ENCODE measurements at regions not wholly inside any gene's neighbourhood (a gene's known extent, or its start where the extent isn't known, plus 50 kb on each side); places are given as distances from the start of the nearest gene placed in this dataset.

GRCh38 chr20:51089272-51089781 lies 66.4 kb upstream of the KCNG1 start:
- Histone ChIP-seq H3K27ac (ENCODE audit: low read depth in 2 of 2, low read length in 1 of 2) (no peak overlapping the region), H3K79me2 (ENCODE audit: insufficient read depth) (no peaks in the 10 kb centered on the region), H3F3A (replicated peaks; ENCODE audit: insufficient read depth) (no peaks in the 10 kb centered on the region), H3K9me3 (no peaks in the 10 kb centered on the region), H3K4me2 (no peak overlapping the region), H4K20me1 (ENCODE audit: insufficient read depth) (no peaks in the 10 kb centered on the region), H2AFZ (ENCODE audit: low read depth) (no peak overlapping the region), H3K27me3 (ENCODE audit: insufficient read depth) (peaks cover 34% of the 10 kb centered on the region; the same call in 1 of the 2 replicates), H3K9me2 (no peaks in the 10 kb centered on the region), H3K4me1 (ENCODE audit: control insufficient read depth in 1 of 2, insufficient read depth in 2 of 2, low read depth in 1 of 2, low read length in 1 of 2) (peaks cover 0 to 16% of the 10 kb centered on the region in 2 experiments; a peak in 2 of 4 replicates), H3K36me3 (replicated peaks in 1 of 2; ENCODE audit: control insufficient read depth in 1 of 2, insufficient read depth in 2 of 2, low read length in 1 of 2) (no peaks in the 10 kb centered on the region), H3K9ac (no peak overlapping the region), H3K4me3 (ENCODE audit: low read depth in 2 of 2, low read length in 1 of 2) (no peak overlapping the region)
- ChIA-PET POLR2A (no interaction called here), CTCF (interaction anchor here (0.9 kb wide), 1 partner anchor 74 kb away, joined by 3 read pairs; no protein-coding TSS in a partner anchor)
- 67% methylated on average over 8 of the region's 8 CpGs for WGBS (ENCODE audit: low lambda C conversion rate)
- DNase-seq: no peak
- TF ChIP-seq MAX (IDR thresholded peaks at IDR 0.05; ENCODE audit: low read depth) (no peak), USF1 (IDR thresholded peaks at IDR 0.05; ENCODE audit: borderline replicate concordance, low read depth) (no peak), FOXM1 (IDR thresholded peaks at IDR 0.05; ENCODE audit: low read depth) (no peak), USF2 (IDR thresholded peaks at IDR 0.05; ENCODE audit: borderline replicate concordance, low read depth, low read length) (no peak), POLR2AphosphoS5 (IDR thresholded peaks at IDR 0.05; ENCODE audit: low read depth, low read length) (no peak), EP300 (IDR thresholded peaks at IDR 0.05; ENCODE audit: borderline replicate concordance in 1 of 2, low read depth in 1 of 2, low read length in 1 of 2) (no peak), EZH2phosphoT487 (IDR thresholded peaks at IDR 0.05; ENCODE audit: borderline replicate concordance, low read depth) (no peak), RFX5 (IDR thresholded peaks at IDR 0.05; ENCODE audit: low read length) (no peak), FOSL2 (IDR thresholded peaks at IDR 0.05; ENCODE audit: borderline replicate concordance, low read depth) (no peak), IRF3 (IDR thresholded peaks at IDR 0.05; ENCODE audit: low read depth, low read length) (no peak), PBX3 (IDR thresholded peaks at IDR 0.05) (no peak), RCOR1 (IDR thresholded peaks at IDR 0.05; ENCODE audit: low read length) (no peak), GATA2 (CRISPR knock-in tag; IDR thresholded peaks at IDR 0.05) (no peak), REST (IDR thresholded peaks at IDR 0.05; ENCODE audit: low read depth, low read length) (no peak), JUND (IDR thresholded peaks at IDR 0.05) (no peak), NRF1 (IDR thresholded peaks at IDR 0.05; ENCODE audit: low read depth, low read length) (no peak), MEF2A (IDR thresholded peaks at IDR 0.05; ENCODE audit: borderline replicate concordance, low read depth) (no peak), CHD2 (IDR thresholded peaks at IDR 0.05; ENCODE audit: low read length, partially characterized antibody) (no peak), FOXJ3 (CRISPR knock-in tag; IDR thresholded peaks at IDR 0.05) (no peak), CTCF (IDR thresholded peaks at IDR 0.05) (no peak)

Measured in SK-N-SH (cell line).